HG03039 (cell line): ENCODE measurements at regions not wholly inside any gene's neighbourhood (a gene's known extent, or its start where the extent isn't known, plus 50 kb on each side); places are given as distances from the start of the nearest gene placed in this dataset.
"Not testable (repeated sequence)": the region's sequence is repeated elsewhere in the genome, so short reads cannot be mapped to it uniquely, and the experiment has no call there.

ENCODE experiments used
- ATAC-seq: cut with Tn5 transposase; IDR thresholded peaks from one replicate; pipeline ENCODE4 v1.9.1; 2021; ENCODE audit warnings: mild to moderate bottlenecking, moderate library complexity; ENCODE audit not compliant: unreplicated experiment

GRCh38 chr7:67358738-67359137 is 362.1 kb downstream of the TYW1 start:
- ATAC-seq: not testable (repeated sequence)

DNA sequence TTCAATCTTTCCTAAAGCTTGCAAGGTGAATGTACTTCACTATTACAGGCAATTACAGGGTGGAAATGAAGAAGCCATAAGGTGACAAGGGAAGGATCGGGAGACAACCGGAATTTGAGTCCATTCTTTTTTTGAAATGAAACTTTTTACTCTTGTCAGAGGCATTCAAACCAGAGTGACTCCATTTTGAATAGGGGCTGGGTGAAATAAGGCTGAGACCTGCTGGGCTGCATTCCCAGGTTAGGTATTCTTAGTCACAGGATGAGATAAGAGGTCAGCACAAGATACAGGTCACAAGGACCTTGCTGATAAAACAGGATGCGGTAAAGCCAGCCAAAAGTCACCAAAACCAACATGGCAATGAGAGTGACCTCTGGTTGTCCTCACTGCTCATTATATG is 363.3 kb downstream of the TYW1 start:
- ATAC-seq: no peak

DNA sequence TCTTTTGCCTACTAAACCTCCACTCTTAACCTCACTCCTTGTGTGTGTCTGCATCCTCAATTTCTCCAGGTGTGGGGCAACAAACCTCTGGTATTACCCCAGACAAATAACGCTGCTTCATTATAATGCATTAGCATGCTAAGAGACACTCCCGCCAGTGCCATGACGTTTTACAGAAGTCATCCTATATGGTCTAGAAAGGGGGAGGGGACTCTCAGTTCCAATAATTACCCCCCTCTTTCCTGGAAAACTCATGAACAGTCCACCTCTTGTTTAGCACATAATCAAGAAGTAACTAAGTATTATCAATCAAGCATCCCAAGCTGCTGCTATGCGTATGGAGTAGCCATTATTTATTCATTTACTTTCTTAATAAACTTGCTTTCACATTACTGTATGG is 364.5 kb downstream of the TYW1 start:
- ATAC-seq: no peak

GRCh38 chr7:67364441-67365017 is 367.9 kb downstream of the TYW1 start:
- ATAC-seq: no peak

DNA sequence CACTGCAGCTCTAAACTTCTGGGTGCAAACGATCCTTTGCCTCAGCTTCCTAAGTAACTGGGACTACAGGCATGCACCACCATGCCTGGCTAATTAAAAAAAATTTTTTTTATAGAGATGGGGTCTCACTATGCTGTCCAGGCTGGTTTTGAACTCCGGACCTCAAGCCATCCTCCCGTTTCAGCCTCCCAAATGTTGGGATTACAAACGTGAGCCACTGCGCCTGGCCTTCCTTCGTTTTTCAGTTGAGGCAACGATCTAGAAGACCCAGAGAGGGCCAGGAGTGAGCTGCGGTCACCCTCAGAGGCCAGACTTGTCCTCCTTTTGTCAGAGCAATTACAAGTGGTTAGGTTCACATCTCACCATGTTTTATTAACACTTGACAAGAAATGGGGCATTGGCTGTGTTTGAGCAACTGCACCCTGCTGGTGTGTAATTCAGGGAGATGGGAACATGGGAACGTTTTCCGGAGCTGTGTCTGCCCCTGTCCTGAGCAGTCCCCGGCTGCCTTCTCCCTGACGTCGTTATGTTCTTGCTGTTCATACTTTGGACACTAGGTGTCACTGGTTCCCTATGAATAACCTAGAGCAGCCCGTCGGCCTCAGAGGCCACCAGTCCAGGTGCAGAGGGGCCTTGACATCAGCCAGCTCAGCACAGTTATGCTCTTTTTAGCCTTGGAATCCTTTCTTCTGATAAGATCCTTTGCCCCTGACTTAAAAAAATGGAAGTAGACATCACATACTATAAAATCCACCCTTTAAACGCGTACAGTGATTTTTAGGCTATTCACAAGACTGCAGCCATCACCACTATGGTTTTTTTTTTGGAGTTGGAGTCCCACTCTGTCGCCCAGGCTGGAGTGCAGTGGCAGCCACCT is 375.0 kb downstream of the TYW1 start:
- peak; percentile 87 for ATAC-seq

DNA sequence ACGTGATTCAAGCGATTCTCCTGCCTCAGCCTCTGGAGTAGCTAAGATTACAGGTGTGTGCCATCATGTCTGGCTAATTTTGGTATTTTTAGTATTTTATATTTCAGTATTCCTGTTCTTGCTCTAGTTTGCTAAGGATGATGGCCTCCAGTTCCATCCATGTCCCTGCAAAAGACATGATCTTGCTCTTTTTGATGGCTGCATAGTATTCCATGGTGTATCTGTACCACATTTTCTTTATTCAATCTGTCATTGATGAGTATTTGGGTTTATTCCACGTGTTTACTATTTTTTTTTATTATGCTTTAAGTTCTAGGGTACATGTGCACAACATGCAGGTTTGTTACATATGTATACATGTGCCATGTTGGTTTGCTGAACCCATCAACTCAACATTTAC is 376.8 kb downstream of the TYW1 start:
- ATAC-seq: not testable (repeated sequence)

- no peak for ATAC-seq
These were observed 378.8 kb downstream of the TYW1 start for GRCh38 chr7:67375427-67375826.

- peak; percentile 83 for ATAC-seq
These were observed 381.6 kb downstream of the TYW1 start for GRCh38 chr7:67377939-67378862.

DNA sequence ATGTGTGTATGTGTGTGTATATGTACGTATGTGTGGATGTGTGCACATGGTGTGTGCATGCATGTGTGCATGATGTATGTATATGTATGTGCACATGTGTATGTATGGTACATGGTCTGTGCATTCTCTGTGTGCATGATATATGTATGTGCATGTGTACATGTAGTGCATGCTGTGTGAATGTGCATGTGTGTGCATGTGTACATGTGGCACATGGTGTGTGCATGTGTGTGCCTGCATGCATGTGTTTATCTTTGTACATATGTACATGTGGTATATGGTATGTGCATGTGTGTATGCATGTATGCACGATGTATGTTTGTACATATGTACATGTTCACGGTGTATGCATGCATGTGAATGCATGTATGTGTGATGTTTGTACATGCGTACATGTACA is 383.7 kb downstream of the TYW1 start:
- no peak for ATAC-seq

GRCh38 chr7:67380858-67381257 is 384.2 kb downstream of the TYW1 start:
- ATAC-seq: no peak

DNA sequence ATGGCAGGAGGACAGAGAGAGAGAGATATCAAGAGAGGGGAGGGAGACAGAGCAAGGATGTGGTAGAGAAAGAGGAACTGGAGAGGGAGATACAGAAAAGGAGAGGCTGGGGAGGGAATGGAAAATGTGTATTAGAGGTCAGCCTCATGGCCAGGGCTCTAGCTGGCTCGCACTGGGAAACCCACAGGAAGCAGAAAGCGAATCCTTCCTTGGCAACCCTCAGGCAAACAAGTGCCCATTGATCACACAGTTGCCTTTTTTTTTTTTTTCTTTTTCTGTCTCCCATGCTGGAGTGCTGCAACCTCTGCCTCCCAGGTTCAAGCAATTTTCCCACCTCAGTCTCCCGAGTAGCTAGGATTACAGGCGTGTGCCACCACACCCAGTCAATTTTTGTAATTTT is 391.2 kb downstream of the TYW1 start:
- no peak for ATAC-seq

- ATAC-seq: no peak
These were observed 394.5 kb downstream of the TYW1 start for GRCh38 chr7:67391168-67391567.

GRCh38 chr7:67392596-67393438 is 396.2 kb downstream of the TYW1 start:
- ATAC-seq: no peak

GRCh38 chr7:67393903-67394302 is 397.3 kb downstream of the TYW1 start:
- ATAC-seq: no peak

- no peak for ATAC-seq
These were observed 402.3 kb downstream of the TYW1 start for GRCh38 chr7:67398916-67399315.

DNA sequence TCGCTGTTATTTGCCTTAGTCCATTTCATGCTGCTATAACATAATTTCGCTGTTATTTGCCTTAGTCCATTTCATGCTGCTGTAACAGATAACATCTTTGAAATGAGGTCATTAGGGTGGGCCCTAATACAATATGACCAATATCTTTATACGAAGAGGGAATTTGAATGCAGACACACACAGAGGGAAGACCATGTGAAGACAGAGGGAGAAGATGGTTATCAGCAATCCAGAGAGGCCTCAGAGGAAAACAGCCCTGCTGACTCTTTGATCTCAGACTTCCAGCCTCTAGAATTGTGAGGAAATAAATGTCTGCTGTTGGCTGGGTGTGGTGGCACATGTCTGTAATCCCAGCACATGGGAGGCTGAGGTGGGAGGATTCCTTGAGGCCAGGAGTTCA is 404.9 kb downstream of the TYW1 start:
- ATAC-seq: no peak

DNA sequence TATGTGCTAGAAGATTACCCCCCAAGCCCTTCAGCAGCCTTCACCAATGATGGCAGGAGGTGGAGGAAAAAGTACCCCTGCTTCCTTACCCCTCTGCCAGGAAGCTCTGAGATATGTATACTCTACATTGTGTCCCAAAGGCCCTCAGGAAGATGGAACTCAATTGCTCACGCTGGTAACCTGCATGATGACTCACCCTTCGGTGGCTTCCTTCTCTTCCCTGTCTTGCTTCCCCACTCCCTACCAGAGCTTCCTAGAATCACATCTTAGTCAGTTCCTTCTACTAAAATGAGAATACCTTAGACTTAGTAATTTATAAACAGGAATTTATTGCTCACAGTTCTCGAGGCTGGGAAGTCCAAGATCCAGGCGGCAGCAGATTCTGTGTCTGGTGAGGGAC is 405.6 kb downstream of the TYW1 start:
- no peak for ATAC-seq

DNA sequence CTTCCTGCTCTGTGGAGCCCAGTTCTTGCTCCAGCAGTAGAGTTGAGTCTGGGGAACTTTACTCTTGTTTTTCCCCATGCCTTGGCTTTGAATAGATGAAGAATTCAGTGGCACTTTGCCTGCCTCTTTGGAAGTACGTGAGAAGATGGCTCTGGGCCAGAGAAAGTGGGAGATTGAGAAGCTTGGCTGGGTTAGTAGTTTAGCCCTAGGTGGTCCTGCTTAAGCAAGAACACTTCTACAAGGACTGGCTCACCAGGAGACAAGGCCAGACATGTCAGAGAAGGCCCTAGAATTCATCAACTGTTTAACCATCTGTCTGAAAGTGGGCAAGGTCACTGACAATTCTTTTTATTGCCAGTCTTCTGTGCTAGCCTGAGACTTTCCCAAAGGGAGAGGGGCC is 410.3 kb downstream of the TYW1 start:
- ATAC-seq: no peak

DNA sequence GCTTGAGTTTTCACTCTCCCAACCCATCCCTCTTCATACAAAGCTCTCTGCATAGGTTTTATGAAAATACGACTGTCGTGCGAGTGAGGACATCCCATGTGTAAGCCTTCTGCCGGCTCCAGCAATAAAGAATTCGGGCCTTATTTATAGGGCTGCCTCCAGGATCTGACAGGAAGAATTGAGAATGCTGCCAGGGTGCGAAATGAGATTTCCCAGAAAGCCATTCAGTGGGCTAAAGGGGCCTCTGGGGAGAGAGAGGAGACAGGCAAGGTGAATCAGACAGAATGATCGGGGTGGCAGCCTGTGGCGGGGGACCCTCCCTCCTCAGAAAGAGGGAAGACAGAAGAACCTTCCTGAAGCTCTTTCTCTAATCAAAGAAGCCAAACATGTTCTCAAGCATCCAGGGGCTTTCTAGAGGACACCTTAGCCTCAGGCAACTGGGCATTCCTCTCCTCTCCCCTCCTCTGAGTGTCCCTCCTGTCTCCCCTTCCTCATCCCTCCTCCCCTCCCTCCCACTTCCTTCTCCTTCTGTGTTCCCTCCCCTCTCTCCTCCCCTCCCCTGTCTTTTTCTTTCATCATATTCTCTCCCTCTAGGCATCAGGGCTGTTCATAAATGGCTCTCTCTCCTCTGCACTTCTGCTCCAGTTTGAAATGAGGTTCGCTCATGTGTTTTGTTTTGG is 410.9 kb downstream of the TYW1 start:
- ATAC-seq: no peak

GRCh38 chr7:67408109-67408508 is 411.5 kb downstream of the TYW1 start:
- ATAC-seq: no peak
